ENCODE measurements at regions not wholly inside any gene's neighbourhood (a gene's known extent, or its start where the extent isn't known, plus 50 kb on each side); places are given as distances from the start of the nearest gene placed in this dataset.

- DNase-seq, result no peak
- Histone ChIP-seq H3K36me3 (no peaks in the 10 kb centered on the region), H3K27me3 (peaks cover 0 to 25% of the 10 kb centered on the region in 2 donors), H3K9me3 (no peaks in the 10 kb centered on the region), H3K27ac (no peak overlapping the region), H3K4me3 (no peak overlapping the region), H3K4me1 (peaks cover 8 to 27% of the 10 kb centered on the region in 2 donors)
- no peak for ATAC-seq
- TF ChIP-seq CTCF (IDR thresholded peaks at IDR 0.05), result no peak
- intact Hi-C loops (cut with DNase I), result no loop called here
Observed at GRCh38 chr12:131609762-131610161, 101.1 kb upstream of the SFSWAP start.

- no peaks in the 10 kb centered on the region for H3K36me3 ChIP-seq
- intact Hi-C loops (cut with DNase I), result no loop called here
- peaks cover 0 to 22% of the 10 kb centered on the region in 2 donors for H3K27me3 ChIP-seq
- no peak overlapping the region for H3K4me3 ChIP-seq
- DNase-seq, result no peak
- TF ChIP-seq CTCF (IDR thresholded peaks at IDR 0.05), result no peak
- H3K27ac ChIP-seq, result no peak overlapping the region
- ATAC-seq, result no peak
- H3K4me1 ChIP-seq, result peaks cover 8 to 25% of the 10 kb centered on the region in 2 donors
- H3K9me3 ChIP-seq, result no peaks in the 10 kb centered on the region
Observed at GRCh38 chr12:131610181-131610580, 100.7 kb upstream of the SFSWAP start.

GRCh38 chr12:131610891-131611290, 100.0 kb upstream of the SFSWAP start:
- Histone ChIP-seq H3K4me1 (peaks cover 8 to 25% of the 10 kb centered on the region in 2 donors), H3K27me3 (peaks cover 0 to 23% of the 10 kb centered on the region in 2 donors), H3K36me3 (no peaks in the 10 kb centered on the region), H3K9me3 (no peaks in the 10 kb centered on the region), H3K27ac (no peak overlapping the region), H3K4me3 (no peak overlapping the region)
- DNase-seq (no peak), ATAC-seq (no peak)
- intact Hi-C loops (cut with DNase I), result no loop called here
- TF ChIP-seq CTCF (IDR thresholded peaks at IDR 0.05), result no peak

GRCh38 chr12:131611416-131612091, 99.3 kb upstream of the SFSWAP start:
- no peak for ATAC-seq

More at GRCh38 chr12:131611416-131612091, 99.3 kb upstream of the SFSWAP start:
- Histone ChIP-seq H3K4me3 (no peak overlapping the region), H3K36me3 (no peaks in the 10 kb centered on the region), H3K27me3 (peaks cover 0 to 28% of the 10 kb centered on the region in 2 donors), H3K27ac (no peak overlapping the region), H3K4me1 (peaks cover 8 to 22% of the 10 kb centered on the region in 2 donors), H3K9me3 (no peaks in the 10 kb centered on the region)
- intact Hi-C loops (cut with DNase I), result loop anchor here in 1 of 2 donors (2.0 kb wide), 1 partner anchor 65 kb away; no protein-coding TSS in a partner anchor
- TF ChIP-seq CTCF (IDR thresholded peaks at IDR 0.05), result no peak
- DNase-seq, result no peak

Data from left lung (tissue), 4 donors.